ENCODE measurements at regions not wholly inside any gene's neighbourhood (a gene's known extent, or its start where the extent isn't known, plus 50 kb on each side); places are given as distances from the start of the nearest gene placed in this dataset.

- no peaks in the 10 kb centered on the region for H3K27me3 ChIP-seq
- DNase-seq, result no peak
- no peak overlapping the region for H3K27ac ChIP-seq
- TF ChIP-seq POLR2AphosphoS5 (IDR thresholded peaks at IDR 0.05), result no peak
- TF ChIP-seq POLR2A (IDR thresholded peaks at IDR 0.05), result no peak
- no peak for TF ChIP-seq CTCF (IDR thresholded peaks at IDR 0.05)
- no peak for TF ChIP-seq EP300 (IDR thresholded peaks at IDR 0.05; ENCODE audit: low read depth)
- H3K36me3 ChIP-seq, result no peaks in the 10 kb centered on the region
- no peak overlapping the region for H3K4me3 ChIP-seq
- intact Hi-C loops (cut with DNase I; ENCODE audit: low total_unique reads), result no loop called here
- in situ Hi-C loops (cut with MboI; ENCODE audit: low pct_ligation_motif_present in 1 of 4, low pct_unique_long_range_greater_than_20kb in 1 of 4, low sequenced_read_pairs in 3 of 4), result no loop called here
- 68 to 81% methylated on average over 4 to 5 of the region's 5 CpGs for WGBS, 2 donors (ENCODE audit: low coverage in 1 of 2)
- no peaks in the 10 kb centered on the region for H3K4me1 ChIP-seq
- H3K9me3 ChIP-seq, result no peaks in the 10 kb centered on the region
These were observed 216.2 kb downstream of the CD83 start for GRCh38 chr6:14333556-14334305.

DNA sequence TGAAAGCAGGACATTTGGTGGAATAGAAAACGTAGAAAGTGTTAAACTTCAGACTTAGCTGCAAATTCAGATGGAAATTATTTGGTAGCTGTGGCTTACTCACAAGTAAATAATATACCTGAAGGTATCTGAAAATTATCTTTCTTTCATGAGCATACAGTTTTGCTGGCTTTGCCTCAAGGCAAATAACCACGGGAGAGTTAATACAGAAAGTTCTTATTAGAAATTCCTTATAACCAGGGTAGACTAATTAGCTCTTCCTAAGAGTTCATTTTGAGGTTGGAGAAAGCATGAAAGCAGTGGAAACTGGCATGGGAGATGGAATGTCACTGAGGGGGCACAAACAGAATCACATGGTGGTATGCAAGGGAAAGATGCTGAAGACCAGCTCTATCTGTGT lies 217.5 kb downstream of the CD83 start:
- WGBS, 2 donors (ENCODE audit: low coverage in 1 of 2), result 84 to 86% methylated on average over 2 of the region's 2 CpGs
- in situ Hi-C loops (cut with MboI; ENCODE audit: low pct_ligation_motif_present in 1 of 4, low pct_unique_long_range_greater_than_20kb in 1 of 4, low sequenced_read_pairs in 3 of 4), result no loop called here

GRCh38 chr6:14337152-14337551 lies 219.6 kb downstream of the CD83 start:
- intact Hi-C loops (cut with DNase I; ENCODE audit: low total_unique reads) (no loop called here), in situ Hi-C loops (cut with MboI; ENCODE audit: low pct_ligation_motif_present in 1 of 4, low pct_unique_long_range_greater_than_20kb in 1 of 4, low sequenced_read_pairs in 3 of 4) (no loop called here)
- WGBS, 2 donors (ENCODE audit: low coverage in 1 of 2), result 86 to 90% methylated on average over 3 of the region's 3 CpGs

More for the DNA sequence above, 217.5 kb downstream of the CD83 start:
- no peak for DNase-seq
- H3K36me3 ChIP-seq, result no peaks in the 10 kb centered on the region
- peaks cover 0 to 4% (median 0%) of the 10 kb centered on the region in 4 donors for H3K4me1 ChIP-seq
- no peak overlapping the region for H3K27ac ChIP-seq
- intact Hi-C loops (cut with DNase I; ENCODE audit: low total_unique reads), result no loop called here
- no peak for TF ChIP-seq POLR2AphosphoS5 (IDR thresholded peaks at IDR 0.05)
- no peak for TF ChIP-seq CTCF (IDR thresholded peaks at IDR 0.05)
- no peak for TF ChIP-seq EP300 (IDR thresholded peaks at IDR 0.05; ENCODE audit: low read depth)
- no peak for TF ChIP-seq POLR2A (IDR thresholded peaks at IDR 0.05)
- no peaks in the 10 kb centered on the region for H3K27me3 ChIP-seq
- H3K9me3 ChIP-seq, result no peaks in the 10 kb centered on the region
- no peak overlapping the region for H3K4me3 ChIP-seq

DNA sequence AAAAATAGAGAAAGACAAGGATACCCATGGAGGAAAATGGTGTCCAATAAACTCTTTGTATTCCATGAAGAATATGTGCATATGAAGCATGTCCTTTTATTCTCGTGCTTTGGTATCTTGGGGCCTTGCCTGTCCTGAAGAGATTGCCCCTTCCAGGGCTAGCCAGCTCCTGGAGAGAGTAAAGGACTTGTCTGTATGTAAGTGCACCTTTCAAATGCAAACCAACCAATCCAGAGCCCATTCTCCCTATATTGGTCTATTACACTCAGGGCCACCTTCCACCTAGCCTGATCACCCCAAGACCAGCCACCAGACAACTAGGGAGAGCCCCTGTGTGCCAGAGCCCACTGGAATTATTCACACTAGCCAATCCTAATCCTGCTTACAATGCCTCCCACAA lies 221.6 kb downstream of the CD83 start:
- Histone ChIP-seq H3K36me3 (no peaks in the 10 kb centered on the region), H3K27ac (no peak overlapping the region), H3K9me3 (no peaks in the 10 kb centered on the region), H3K4me3 (no peak overlapping the region), H3K27me3 (no peaks in the 10 kb centered on the region), H3K4me1 (peaks cover 0 to 7% (median 0%) of the 10 kb centered on the region in 4 donors)
- no peak for TF ChIP-seq EP300 (IDR thresholded peaks at IDR 0.05; ENCODE audit: low read depth)
- no peak for TF ChIP-seq POLR2AphosphoS5 (IDR thresholded peaks at IDR 0.05)
- no peak for TF ChIP-seq CTCF (IDR thresholded peaks at IDR 0.05)
- no peak for TF ChIP-seq POLR2A (IDR thresholded peaks at IDR 0.05)
- in situ Hi-C loops (cut with MboI; ENCODE audit: low pct_ligation_motif_present in 1 of 4, low pct_unique_long_range_greater_than_20kb in 1 of 4, low sequenced_read_pairs in 3 of 4) (no loop called here), intact Hi-C loops (cut with DNase I; ENCODE audit: low total_unique reads) (no loop called here)
- DNase-seq, result no peak
- 97 to 100% methylated on average over 1 of the region's 1 CpG for WGBS, 2 donors (ENCODE audit: low coverage in 1 of 2)

More at GRCh38 chr6:14337152-14337551, 219.6 kb downstream of the CD83 start:
- H3K4me3 ChIP-seq, result no peak overlapping the region
- TF ChIP-seq CTCF (IDR thresholded peaks at IDR 0.05) (no peak), POLR2AphosphoS5 (IDR thresholded peaks at IDR 0.05) (no peak), POLR2A (IDR thresholded peaks at IDR 0.05) (no peak), EP300 (IDR thresholded peaks at IDR 0.05; ENCODE audit: low read depth) (no peak)
- no peak for DNase-seq
- no peaks in the 10 kb centered on the region for H3K27me3 ChIP-seq
- H3K9me3 ChIP-seq, result no peaks in the 10 kb centered on the region
- H3K27ac ChIP-seq, result no peak overlapping the region
- H3K4me1 ChIP-seq, result peaks cover 0 to 7% (median 0%) of the 10 kb centered on the region in 4 donors
- H3K36me3 ChIP-seq, result no peaks in the 10 kb centered on the region
